Liver (tissue), 8 donors: ENCODE measurements at regions not wholly inside any gene's neighbourhood (a gene's known extent, or its start where the extent isn't known, plus 50 kb on each side); places are given as distances from the start of the nearest gene placed in this dataset.

Source experiments
- DNase-seq: peaks from one replicate; pipeline ENCODE4 v3.0.0-alpha.2; 2017; ENCODE audit warnings: low spot score
- H3K27ac ChIP-seq, 2 donors: one replicate each; pipeline ENCODE4 v1.7.0; 2013; ENCODE audit warnings: inconsistent platforms in 2 of 2, low read length in 2 of 2, control low read depth in 1 of 2, low read depth in 1 of 2, mild to moderate bottlenecking in 1 of 2
- H3K27me3 ChIP-seq, 4 donors: one replicate each; pipeline versions ENCODE4 v1.6.1 to v1.7.0; 2013; ENCODE audit warnings: low read length in 3 of 4, inconsistent platforms in 1 of 4, mild to moderate bottlenecking in 1 of 4, moderate library complexity in 1 of 4; ENCODE audit not compliant: control insufficient read depth in 4 of 4, insufficient read depth in 4 of 4
- H3K36me3 ChIP-seq, 4 donors: one replicate each; pipeline versions ENCODE4 v1.6.1 to v1.7.0; 2013; ENCODE audit warnings: low read length in 3 of 4, mild to moderate bottlenecking in 3 of 4, low read depth in 1 of 4, moderate library complexity in 1 of 4; ENCODE audit not compliant: control insufficient read depth in 4 of 4, insufficient read depth in 3 of 4
- H3K4me1 ChIP-seq, 4 donors: one replicate each; pipeline versions ENCODE4 v1.6.1 to v1.7.0; 2013; ENCODE audit warnings: low read length in 3 of 4, mild to moderate bottlenecking in 3 of 4, moderate library complexity in 1 of 4; ENCODE audit not compliant: control insufficient read depth in 4 of 4, insufficient read depth in 4 of 4
- H3K4me3 ChIP-seq, 3 donors: one replicate each; pipeline versions ENCODE4 v1.6.1 to v1.7.0; 2013; ENCODE audit warnings: low read length in 3 of 3, control low read depth in 1 of 3, low read depth in 1 of 3, mild to moderate bottlenecking in 1 of 3
- H3K9ac ChIP-seq, 2 donors: one replicate each; pipeline ENCODE4 v1.7.0; 2013; ENCODE audit warnings: low read length in 2 of 2, mild to moderate bottlenecking in 2 of 2, moderate library complexity in 2 of 2, control low read depth in 1 of 2, low read depth in 1 of 2
- H3K9me3 ChIP-seq, 4 donors: one replicate each; pipeline versions ENCODE4 v1.6.1 to v1.7.0; 2013; ENCODE audit warnings: low read length in 3 of 4; ENCODE audit not compliant: control insufficient read depth in 4 of 4
- EGR1 ChIP-seq, 2 donors: IDR thresholded peaks; 2 replicates each; pipeline ENCODE4 v1.6.1; 2016 to 2018; ENCODE audit warnings: antibody characterized with exemption in 2 of 2, low read depth in 2 of 2
- HNF4A ChIP-seq, 2 donors: conservative IDR thresholded peaks; 2 replicates each; pipeline ENCODE4 v1.6.1; 2016; ENCODE audit warnings: antibody characterized with exemption in 2 of 2, mild to moderate bottlenecking in 2 of 2
- HNF4G ChIP-seq: IDR thresholded peaks from 2 replicates; pipeline ENCODE4 v1.6.1; 2016; ENCODE audit warnings: antibody characterized with exemption
- NR2F2 ChIP-seq: IDR thresholded peaks from 2 replicates; pipeline ENCODE4 v1.6.1; 2016; ENCODE audit warnings: antibody characterized with exemption
- RXRA ChIP-seq, 2 donors: IDR thresholded peaks; 2 replicates each; pipeline ENCODE4 v1.6.1; 2017 to 2018; ENCODE audit warnings: antibody characterized with exemption in 2 of 2, mild to moderate bottlenecking in 1 of 2
- TAF1 ChIP-seq: conservative IDR thresholded peaks from 2 replicates; pipeline ENCODE4 v1.6.1; 2016; ENCODE audit warnings: antibody characterized with exemption, mild to moderate bottlenecking
- WGBS: extraction: QIAGEN DNeasy Blood & Tissue Kit; methylation state at CpG from one replicate; pipeline ENCODE4 v1.1.7; 2013; 5-methylcytosine and 5-hydroxymethylcytosine counted together
- TF ChIP-seq, protein P1 (sequence below): fragments of 150-350 bp; IDR thresholded peaks from 2 replicates; pipeline ENCODE4 v1.5.1; 2017; ENCODE audit warnings: improper control_type of control experiment, low read depth, low read length; ENCODE audit not compliant: missing input control
- TF ChIP-seq, protein P2 (sequence below): IDR thresholded peaks from 2 replicates; pipeline ENCODE4 v1.6.1; 2016; ENCODE audit warnings: antibody characterized with exemption
- TF ChIP-seq, protein P3 (sequence below): IDR thresholded peaks from 2 replicates; pipeline ENCODE4 v1.6.1; 2016; ENCODE audit warnings: antibody characterized with exemption, mild to moderate bottlenecking
- donor health status: healthy.
- donor health status: healthy.
- donor health status: healthy.
- donor health status: healthy.
- donor health status: healthy.

DNA sequence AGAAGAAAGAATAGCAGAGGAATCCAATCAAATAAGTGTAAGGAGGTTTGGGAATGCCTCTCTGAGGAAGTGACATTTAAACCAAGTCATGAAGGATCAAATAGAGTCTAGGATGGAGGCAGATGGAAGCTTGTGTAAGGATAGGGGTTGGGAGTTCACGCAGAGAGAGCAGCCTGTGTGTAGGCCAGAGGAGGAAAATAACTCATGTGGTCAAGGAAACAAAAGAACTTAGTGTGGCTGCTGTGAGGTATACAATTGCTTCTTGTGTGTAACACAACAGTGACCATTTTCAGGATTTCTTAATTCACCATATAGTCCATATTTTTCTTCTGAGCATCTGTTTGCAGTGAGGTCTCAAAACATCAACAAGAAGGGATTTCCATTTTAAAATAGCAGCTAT is 77.6 kb upstream of the PACRGL start:
- Histone ChIP-seq H3K9ac (no peak overlapping the region), H3K27me3 (no peaks in the 10 kb centered on the region), H3K27ac (no peak overlapping the region), H3K9me3 (no peaks in the 10 kb centered on the region), H3K4me1 (peaks cover 0 to 20% (median under 1%) of the 10 kb centered on the region in 4 donors), H3K36me3 (no peaks in the 10 kb centered on the region), H3K4me3 (no peak overlapping the region)
- 97% methylated on average over 1 of the region's 1 CpG for WGBS
- TF ChIP-seq, protein P1, sequence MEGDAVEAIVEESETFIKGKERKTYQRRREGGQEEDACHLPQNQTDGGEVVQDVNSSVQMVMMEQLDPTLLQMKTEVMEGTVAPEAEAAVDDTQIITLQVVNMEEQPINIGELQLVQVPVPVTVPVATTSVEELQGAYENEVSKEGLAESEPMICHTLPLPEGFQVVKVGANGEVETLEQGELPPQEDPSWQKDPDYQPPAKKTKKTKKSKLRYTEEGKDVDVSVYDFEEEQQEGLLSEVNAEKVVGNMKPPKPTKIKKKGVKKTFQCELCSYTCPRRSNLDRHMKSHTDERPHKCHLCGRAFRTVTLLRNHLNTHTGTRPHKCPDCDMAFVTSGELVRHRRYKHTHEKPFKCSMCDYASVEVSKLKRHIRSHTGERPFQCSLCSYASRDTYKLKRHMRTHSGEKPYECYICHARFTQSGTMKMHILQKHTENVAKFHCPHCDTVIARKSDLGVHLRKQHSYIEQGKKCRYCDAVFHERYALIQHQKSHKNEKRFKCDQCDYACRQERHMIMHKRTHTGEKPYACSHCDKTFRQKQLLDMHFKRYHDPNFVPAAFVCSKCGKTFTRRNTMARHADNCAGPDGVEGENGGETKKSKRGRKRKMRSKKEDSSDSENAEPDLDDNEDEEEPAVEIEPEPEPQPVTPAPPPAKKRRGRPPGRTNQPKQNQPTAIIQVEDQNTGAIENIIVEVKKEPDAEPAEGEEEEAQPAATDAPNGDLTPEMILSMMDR: no peak
- TF ChIP-seq, protein P2, sequence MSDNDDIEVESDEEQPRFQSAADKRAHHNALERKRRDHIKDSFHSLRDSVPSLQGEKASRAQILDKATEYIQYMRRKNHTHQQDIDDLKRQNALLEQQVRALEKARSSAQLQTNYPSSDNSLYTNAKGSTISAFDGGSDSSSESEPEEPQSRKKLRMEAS: no peak
- DNase-seq: no peak

DNA sequence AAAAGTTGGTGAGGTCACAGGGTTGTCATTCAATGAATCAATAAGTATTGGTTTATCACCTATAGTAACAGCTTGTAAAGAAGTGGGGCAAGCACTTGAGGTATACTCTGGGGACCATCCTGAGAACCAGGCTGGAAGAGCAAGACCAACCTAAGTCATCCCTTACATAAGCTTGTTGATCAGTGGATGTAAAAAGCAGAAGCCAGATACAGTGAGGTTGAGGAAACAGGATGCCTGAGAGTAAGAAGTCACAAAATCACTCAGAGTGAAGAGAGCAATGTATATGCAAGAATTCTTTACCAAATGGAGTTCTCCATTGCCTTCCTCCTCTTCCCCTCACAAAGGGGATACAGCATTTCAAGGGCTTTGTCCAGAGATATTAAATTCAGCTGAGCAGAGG is 76.3 kb upstream of the PACRGL start:
- no peak overlapping the region for H3K27ac ChIP-seq
- peaks cover 0 to 11% (median under 1%) of the 10 kb centered on the region in 4 donors for H3K4me1 ChIP-seq
- no peaks in the 10 kb centered on the region for H3K27me3 ChIP-seq
- H3K4me3 ChIP-seq: no peak overlapping the region
- no peaks in the 10 kb centered on the region for H3K9me3 ChIP-seq
- no peak for DNase-seq
- no peak overlapping the region for H3K9ac ChIP-seq
- no peaks in the 10 kb centered on the region for H3K36me3 ChIP-seq
- no peak for TF ChIP-seq HNF4A (conservative IDR thresholded peaks at IDR 0.05)

DNA sequence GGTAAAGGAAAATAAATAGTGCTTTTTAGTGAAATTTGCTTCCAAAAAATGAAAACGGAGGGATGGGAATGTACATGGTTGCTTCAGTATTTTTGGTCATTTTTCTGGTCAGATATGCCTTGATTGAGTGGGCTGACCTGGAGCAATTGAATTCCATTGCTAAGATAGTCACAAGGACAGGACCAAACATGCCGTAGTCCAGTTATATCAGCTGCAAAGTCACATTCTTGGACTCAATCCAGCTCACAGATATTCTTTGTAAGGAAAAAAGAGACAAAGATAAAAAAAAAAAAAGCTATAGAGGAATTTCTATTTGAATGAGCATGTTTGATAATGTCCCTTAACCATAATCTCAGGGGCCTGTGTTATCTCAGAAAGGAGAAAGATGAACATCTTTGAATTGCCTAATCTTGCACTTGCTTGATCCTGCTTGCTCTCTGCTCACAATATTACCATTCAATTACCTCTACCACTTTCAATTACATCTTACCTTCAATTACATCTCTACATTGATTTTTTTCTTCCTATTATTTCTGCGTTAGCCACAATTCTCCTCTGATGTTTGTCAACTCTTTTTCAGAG is 75.4 kb upstream of the PACRGL start:
- H3K4me1 ChIP-seq: peaks cover 0 to 9% (median under 1%) of the 10 kb centered on the region in 4 donors
- H3K27ac ChIP-seq: no peak overlapping the region
- WGBS: 39% methylated on average over 3 of the region's 3 CpGs
- DNase-seq: no peak
- no peak overlapping the region for H3K9ac ChIP-seq
- no peaks in the 10 kb centered on the region for H3K36me3 ChIP-seq
- H3K4me3 ChIP-seq: no peak overlapping the region
- TF ChIP-seq EGR1 (IDR thresholded peaks at IDR 0.05; ENCODE audit: low read depth in 2 of 2) (no peak), RXRA (IDR thresholded peaks at IDR 0.05) (no peak), NR2F2 (no peak), HNF4G (no peak), TAF1 (no peak), HNF4A (conservative IDR thresholded peaks at IDR 0.05) (no peak)
- TF ChIP-seq, protein P2: no peak
- TF ChIP-seq, protein P3, sequence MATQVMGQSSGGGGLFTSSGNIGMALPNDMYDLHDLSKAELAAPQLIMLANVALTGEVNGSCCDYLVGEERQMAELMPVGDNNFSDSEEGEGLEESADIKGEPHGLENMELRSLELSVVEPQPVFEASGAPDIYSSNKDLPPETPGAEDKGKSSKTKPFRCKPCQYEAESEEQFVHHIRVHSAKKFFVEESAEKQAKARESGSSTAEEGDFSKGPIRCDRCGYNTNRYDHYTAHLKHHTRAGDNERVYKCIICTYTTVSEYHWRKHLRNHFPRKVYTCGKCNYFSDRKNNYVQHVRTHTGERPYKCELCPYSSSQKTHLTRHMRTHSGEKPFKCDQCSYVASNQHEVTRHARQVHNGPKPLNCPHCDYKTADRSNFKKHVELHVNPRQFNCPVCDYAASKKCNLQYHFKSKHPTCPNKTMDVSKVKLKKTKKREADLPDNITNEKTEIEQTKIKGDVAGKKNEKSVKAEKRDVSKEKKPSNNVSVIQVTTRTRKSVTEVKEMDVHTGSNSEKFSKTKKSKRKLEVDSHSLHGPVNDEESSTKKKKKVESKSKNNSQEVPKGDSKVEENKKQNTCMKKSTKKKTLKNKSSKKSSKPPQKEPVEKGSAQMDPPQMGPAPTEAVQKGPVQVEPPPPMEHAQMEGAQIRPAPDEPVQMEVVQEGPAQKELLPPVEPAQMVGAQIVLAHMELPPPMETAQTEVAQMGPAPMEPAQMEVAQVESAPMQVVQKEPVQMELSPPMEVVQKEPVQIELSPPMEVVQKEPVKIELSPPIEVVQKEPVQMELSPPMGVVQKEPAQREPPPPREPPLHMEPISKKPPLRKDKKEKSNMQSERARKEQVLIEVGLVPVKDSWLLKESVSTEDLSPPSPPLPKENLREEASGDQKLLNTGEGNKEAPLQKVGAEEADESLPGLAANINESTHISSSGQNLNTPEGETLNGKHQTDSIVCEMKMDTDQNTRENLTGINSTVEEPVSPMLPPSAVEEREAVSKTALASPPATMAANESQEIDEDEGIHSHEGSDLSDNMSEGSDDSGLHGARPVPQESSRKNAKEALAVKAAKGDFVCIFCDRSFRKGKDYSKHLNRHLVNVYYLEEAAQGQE: no peak
- H3K27me3 ChIP-seq: no peaks in the 10 kb centered on the region
- H3K9me3 ChIP-seq: no peaks in the 10 kb centered on the region
